WI38 (cell line): ENCODE measurements at regions not wholly inside any gene's neighbourhood (a gene's known extent, or its start where the extent isn't known, plus 50 kb on each side); places are given as distances from the start of the nearest gene placed in this dataset.

Experiments used
- H3K4me3 ChIP-seq: 2 replicates; pipeline ENCODE4 v1.5.1; 2011; ENCODE audit warnings: low read depth, mild to moderate bottlenecking, control low read depth, low read length
- CTCF ChIP-seq: IDR thresholded peaks from 2 replicates; pipeline ENCODE4 v1.5.1; 2012; ENCODE audit warnings: low read depth, mild to moderate bottlenecking, control low read depth, low read length

- H3K4me3 ChIP-seq = no peak overlapping the region
- no peak for TF ChIP-seq CTCF
These were observed 209.2 kb upstream of the HMGA2 start for GRCh38 chr12:65615118-65615517.

GRCh38 chr12:65616022-65616421, 208.3 kb upstream of the HMGA2 start:
- TF ChIP-seq CTCF = no peak
- no peak overlapping the region for H3K4me3 ChIP-seq

DNA sequence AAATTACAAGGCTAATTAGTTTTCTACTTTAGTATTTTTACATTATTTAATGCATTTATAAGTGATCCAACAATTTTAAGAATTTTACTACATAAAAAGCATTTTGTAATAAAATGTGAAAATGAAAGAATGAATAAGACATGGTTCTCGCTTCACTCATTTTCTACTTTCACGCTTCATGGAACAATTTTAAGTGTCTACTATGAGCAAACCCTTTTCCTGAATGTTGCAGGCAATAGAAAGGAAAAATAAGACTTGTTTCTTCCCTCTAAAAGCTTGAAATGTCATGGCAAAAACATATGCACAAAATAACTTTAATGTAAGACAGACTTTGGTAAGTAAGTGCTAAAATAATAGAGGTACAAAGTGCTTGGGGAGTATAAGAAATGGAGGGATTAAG, 205.7 kb upstream of the HMGA2 start:
- H3K4me3 ChIP-seq = no peak overlapping the region
- TF ChIP-seq CTCF = no peak

- no peak for TF ChIP-seq CTCF
- H3K4me3 ChIP-seq = no peak overlapping the region
These were observed 205.3 kb upstream of the HMGA2 start for GRCh38 chr12:65619018-65619417.

GRCh38 chr12:65620046-65620445, 204.2 kb upstream of the HMGA2 start:
- TF ChIP-seq CTCF = no peak
- no peak overlapping the region for H3K4me3 ChIP-seq

GRCh38 chr12:65622056-65622455, 202.2 kb upstream of the HMGA2 start:
- TF ChIP-seq CTCF = no peak
- H3K4me3 ChIP-seq = no peak overlapping the region

- H3K4me3 ChIP-seq = no peak overlapping the region
- no peak for TF ChIP-seq CTCF
These were observed 200.8 kb upstream of the HMGA2 start for GRCh38 chr12:65623507-65623906.
